MCF 10A (cell line): ENCODE measurements at regions not wholly inside any gene's neighbourhood (a gene's known extent, or its start where the extent isn't known, plus 50 kb on each side); places are given as distances from the start of the nearest gene placed in this dataset.

Source experiments
- BruUV-seq: library from RNA; stranded (reverse); fragments of 400-500 nt; replicated peaks from 2 replicates; lab custom pipeline; 2021; lab: Mats Ljungman, UMichigan
- CTCF ChIA-PET: fragments of 300-600 bp; sonication (Branson Sonifier 250); formaldehyde crosslinking; extraction: SDS; loops from one replicate; lab custom pipeline; 2021; ENCODE audit warnings: antibody characterized with exemption, inconsistent platforms; lab: Yijun Ruan, JAX
- POLR2A ChIA-PET: fragments of 300-600, 350-650 bp; sonication (Branson Sonifier 250); formaldehyde crosslinking; extraction: SDS; loops from one replicate; lab custom pipeline; 2020; ENCODE audit warnings: antibody characterized with exemption, inconsistent platforms; lab: Yijun Ruan, JAX
- DNase-seq: peaks from one replicate; pipeline ENCODE4 v3.0.0-alpha.2; 2018; ENCODE audit not compliant: unreplicated experiment
- H3K27ac Mint-ChIP-seq: one replicate; pipeline ENCODE4 v1.8.0; 2022; ENCODE audit warnings: mild to moderate bottlenecking, low read depth, mixed read lengths; ENCODE audit not compliant: unreplicated experiment
- H3K27me3 Mint-ChIP-seq: one replicate; pipeline ENCODE4 v1.8.0; 2022; ENCODE audit warnings: mixed read lengths; ENCODE audit not compliant: insufficient read depth, unreplicated experiment
- H3K36me3 Mint-ChIP-seq: one replicate; pipeline ENCODE4 v1.8.0; 2022; ENCODE audit warnings: mild to moderate bottlenecking, moderate library complexity, mixed read lengths; ENCODE audit not compliant: insufficient read depth, unreplicated experiment
- H3K4me1 Mint-ChIP-seq: one replicate; pipeline ENCODE4 v1.8.0; 2022; ENCODE audit warnings: mixed read lengths; ENCODE audit not compliant: insufficient read depth, unreplicated experiment
- H3K4me3 Mint-ChIP-seq: one replicate; pipeline ENCODE4 v1.8.0; 2022; ENCODE audit warnings: mild to moderate bottlenecking, moderate library complexity, mixed read lengths; ENCODE audit not compliant: unreplicated experiment
- H3K9me3 Mint-ChIP-seq: one replicate; pipeline ENCODE4 v1.8.0; 2022; ENCODE audit warnings: mixed read lengths; ENCODE audit not compliant: unreplicated experiment
- intact Hi-C: fragments of 100-400 bp; cut with micrococcal nuclease; formaldehyde crosslinking; loops from 2 replicates; pipeline ENCODE4 v1.14.1; 2022
- TF ChIP-seq, protein P1 (sequence below): fragments of 200-600 bp; IDR thresholded peaks from one replicate; pipeline ENCODE4 v1.8.0; 2022; ENCODE audit warnings: antibody characterized with exemption, mild to moderate bottlenecking; ENCODE audit not compliant: unreplicated experiment

- TF ChIP-seq, protein P1, sequence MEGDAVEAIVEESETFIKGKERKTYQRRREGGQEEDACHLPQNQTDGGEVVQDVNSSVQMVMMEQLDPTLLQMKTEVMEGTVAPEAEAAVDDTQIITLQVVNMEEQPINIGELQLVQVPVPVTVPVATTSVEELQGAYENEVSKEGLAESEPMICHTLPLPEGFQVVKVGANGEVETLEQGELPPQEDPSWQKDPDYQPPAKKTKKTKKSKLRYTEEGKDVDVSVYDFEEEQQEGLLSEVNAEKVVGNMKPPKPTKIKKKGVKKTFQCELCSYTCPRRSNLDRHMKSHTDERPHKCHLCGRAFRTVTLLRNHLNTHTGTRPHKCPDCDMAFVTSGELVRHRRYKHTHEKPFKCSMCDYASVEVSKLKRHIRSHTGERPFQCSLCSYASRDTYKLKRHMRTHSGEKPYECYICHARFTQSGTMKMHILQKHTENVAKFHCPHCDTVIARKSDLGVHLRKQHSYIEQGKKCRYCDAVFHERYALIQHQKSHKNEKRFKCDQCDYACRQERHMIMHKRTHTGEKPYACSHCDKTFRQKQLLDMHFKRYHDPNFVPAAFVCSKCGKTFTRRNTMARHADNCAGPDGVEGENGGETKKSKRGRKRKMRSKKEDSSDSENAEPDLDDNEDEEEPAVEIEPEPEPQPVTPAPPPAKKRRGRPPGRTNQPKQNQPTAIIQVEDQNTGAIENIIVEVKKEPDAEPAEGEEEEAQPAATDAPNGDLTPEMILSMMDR, result no peak
- BruUV-seq, result no TSS peak
- CTCF ChIA-PET, result interaction anchor here (0.6 kb wide), 1 partner anchor 46 kb away, joined by 4 read pairs; no protein-coding TSS in a partner anchor
Observed at GRCh38 chr14:48349689-48350088, 674.3 kb upstream of the MDGA2 start.

GRCh38 chr14:48341069-48341468 is 665.7 kb upstream of the MDGA2 start:
- no peak for DNase-seq
- no peaks in the 10 kb centered on the region for H3K9me3 Mint-ChIP-seq
- H3K4me1 Mint-ChIP-seq, result peaks cover 4% of the 10 kb centered on the region
- TF ChIP-seq, protein P1, result no peak
- BruUV-seq, result no TSS peak
- ChIA-PET CTCF (no interaction called here), POLR2A (no interaction called here)
- no peak overlapping the region for H3K27ac Mint-ChIP-seq
- H3K36me3 Mint-ChIP-seq, result no peaks in the 10 kb centered on the region
- intact Hi-C loops, result no loop called here
- no peak overlapping the region for H3K4me3 Mint-ChIP-seq
- no peaks in the 10 kb centered on the region for H3K27me3 Mint-ChIP-seq

More at GRCh38 chr14:48349689-48350088, 674.3 kb upstream of the MDGA2 start:
- no peaks in the 10 kb centered on the region for H3K27me3 Mint-ChIP-seq
- DNase-seq, result no peak
- no peaks in the 10 kb centered on the region for H3K36me3 Mint-ChIP-seq
- no peak overlapping the region for H3K4me3 Mint-ChIP-seq
- peaks cover 8% of the 10 kb centered on the region for H3K4me1 Mint-ChIP-seq
- intact Hi-C loops, result no loop called here
- POLR2A ChIA-PET, result no interaction called here
- H3K27ac Mint-ChIP-seq, result no peak overlapping the region
- H3K9me3 Mint-ChIP-seq, result no peaks in the 10 kb centered on the region

- POLR2A ChIA-PET, result no interaction called here
- Mint-ChIP-seq H3K9me3 (no peaks in the 10 kb centered on the region), H3K4me3 (no peak overlapping the region), H3K36me3 (no peaks in the 10 kb centered on the region), H3K27ac (peak overlapping the region; percentile 6), H3K27me3 (no peaks in the 10 kb centered on the region), H3K4me1 (peaks cover 8% of the 10 kb centered on the region)
- intact Hi-C loops, result no loop called here
- TF ChIP-seq, protein P1, result no peak
- no peak for DNase-seq
- CTCF ChIA-PET, result no interaction called here
- no TSS peak for BruUV-seq
Observed at GRCh38 chr14:48333221-48333920, 658.0 kb upstream of the MDGA2 start.

- no TSS peak for BruUV-seq
- DNase-seq, result peak; percentile 6
- TF ChIP-seq, protein P1, result no peak
- POLR2A ChIA-PET, result no interaction called here
- Mint-ChIP-seq H3K27ac (no peak overlapping the region), H3K4me3 (no peak overlapping the region), H3K36me3 (no peaks in the 10 kb centered on the region), H3K4me1 (peaks cover 8% of the 10 kb centered on the region), H3K27me3 (no peaks in the 10 kb centered on the region), H3K9me3 (no peaks in the 10 kb centered on the region)
- intact Hi-C loops, result no loop called here
- CTCF ChIA-PET, result no interaction called here
Observed at GRCh38 chr14:48331421-48331820, 656.0 kb upstream of the MDGA2 start.
